Pancreas (tissue), 10 donors: ENCODE measurements at regions not wholly inside any gene's neighbourhood (a gene's known extent, or its start where the extent isn't known, plus 50 kb on each side); places are given as distances from the start of the nearest gene placed in this dataset.

Source experiments
- ATAC-seq, 4 donors: fragments of 200-7000 bp; cut with Tn5 transposase; one replicate each; pipeline versions ENCODE4 v1.8.0 to v1.9.1; 2020; ENCODE audit warnings: mild to moderate bottlenecking in 4 of 4, moderate library complexity in 4 of 4
- DNase-seq, 6 donors: peaks; one replicate each; pipeline ENCODE4 v3.0.0-alpha.2; 2020
- FAIRE-seq: peaks from 2 replicates; lab custom pipeline; 2012; peaks lifted over from hg19 to GRCh38; lab: Jason Lieb, UNC
- H3K27ac ChIP-seq, 4 donors: fragments of 200-600 bp; sonication (generic); 1 replicate in 3 of 4; 2 replicates in 1 of 4; pipeline versions ENCODE4 v1.5.0 to v1.8.0; 2020
- H3K27me3 ChIP-seq, 4 donors: fragments of 200-600 bp; one replicate each; pipeline ENCODE4 v1.8.0; 2021
- H3K36me3 ChIP-seq, 3 donors: fragments of 200-600 bp; sonication (generic) in 1 of 3; one replicate each; pipeline versions ENCODE4 v1.5.0 to v1.8.0; 2020 to 2021
- H3K4me1 ChIP-seq, 3 donors: fragments of 200-600 bp; one replicate each; pipeline ENCODE4 v1.8.0; 2021
- H3K4me3 ChIP-seq, 4 donors: fragments of 200-600 bp; sonication (generic) in 2 of 4; one replicate each; pipeline versions ENCODE4 v1.5.0 to v1.8.0; 2020 to 2021
- H3K9me3 ChIP-seq, 4 donors: fragments of 200-600 bp; one replicate each; pipeline ENCODE4 v1.8.0; 2021
- CTCF ChIP-seq, 4 donors: fragments of 200-600 bp; sonication (generic) in 3 of 4; IDR thresholded peaks; one replicate each; pipeline versions ENCODE4 v1.5.0 to v1.8.0; 2021; ENCODE audit warnings: antibody characterized with exemption in 4 of 4
- WGBS, 2 donors: extraction: QIAGEN DNeasy Blood & Tissue Kit; methylation state at CpG; one replicate each; pipeline ENCODE4 v1.1.7; 2013; 5-methylcytosine and 5-hydroxymethylcytosine counted together
- intact Hi-C, 3 donors: fragments of 100-400 bp; cut with DNase I; formaldehyde crosslinking; loops; one replicate each; pipeline versions ENCODE4 v1.11.1 to v1.14.2; 2022
- donor health status: healthy with polysubstance abuse.
- donor health status: DM: no; HTN: no; CAD: no; lungs with moderate emphysema.
- donor health status: DM: no; HTN: no; CAD: no.
- donor health status: control.
- donor health status: control.
- donor health status: Bipolar disorder and iron deficiency.
- donor health status: DM: yes; HTN: yes; CAD: no.
- donor health status: DM: no; HTN: no; CAD: no.
- donor health status: DM: no; HTN: no; CAD: no.
- donor health status: DM: yes; HTN: yes; CAD: no.

GRCh38 chr20:20797521-20798310, 85.3 kb upstream of the RALGAPA2 start:
- H3K36me3 ChIP-seq = no peaks in the 10 kb centered on the region
- no peak overlapping the region for H3K4me3 ChIP-seq
- H3K27ac ChIP-seq = no peak overlapping the region
- 80 to 81% methylated on average over 14 of the region's 14 CpGs for WGBS, 2 donors
- TF ChIP-seq CTCF (IDR thresholded peaks at IDR 0.05) = no peak
- no peak for ATAC-seq
- H3K9me3 ChIP-seq = no peaks in the 10 kb centered on the region
- intact Hi-C loops = no loop called here
- no peak for DNase-seq
- H3K27me3 ChIP-seq = no peaks in the 10 kb centered on the region
- FAIRE-seq = no peak
- H3K4me1 ChIP-seq = no peaks in the 10 kb centered on the region

- intact Hi-C loops = no loop called here
- 80 to 88% methylated on average over 18 of the region's 18 CpGs for WGBS, 2 donors
- no peak overlapping the region for H3K4me3 ChIP-seq
- no peaks in the 10 kb centered on the region for H3K4me1 ChIP-seq
- H3K9me3 ChIP-seq = no peaks in the 10 kb centered on the region
- DNase-seq (no peak), ATAC-seq (no peak), FAIRE-seq (no peak)
- no peaks in the 10 kb centered on the region for H3K36me3 ChIP-seq
- H3K27me3 ChIP-seq = no peaks in the 10 kb centered on the region
- TF ChIP-seq CTCF (IDR thresholded peaks at IDR 0.05) = no peak
- no peak overlapping the region for H3K27ac ChIP-seq
Observed at GRCh38 chr20:20796766-20797440, 84.5 kb upstream of the RALGAPA2 start.

- H3K4me1 ChIP-seq = no peaks in the 10 kb centered on the region
- H3K36me3 ChIP-seq = no peaks in the 10 kb centered on the region
- 59 to 68% methylated on average over 5 of the region's 5 CpGs for WGBS, 2 donors
- no peak for ATAC-seq
- intact Hi-C loops = no loop called here
- TF ChIP-seq CTCF (IDR thresholded peaks at IDR 0.05) = no peak
- no peaks in the 10 kb centered on the region for H3K27me3 ChIP-seq
- no peak for DNase-seq
- no peak overlapping the region for H3K27ac ChIP-seq
- H3K4me3 ChIP-seq = no peak overlapping the region
- no peak for FAIRE-seq
- no peaks in the 10 kb centered on the region for H3K9me3 ChIP-seq
Observed at GRCh38 chr20:20795721-20796120, 83.3 kb upstream of the RALGAPA2 start.

- no peak for TF ChIP-seq CTCF (IDR thresholded peaks at IDR 0.05)
- H3K27me3 ChIP-seq = no peaks in the 10 kb centered on the region
- H3K4me3 ChIP-seq = no peak overlapping the region
- FAIRE-seq = no peak
- H3K4me1 ChIP-seq = no peaks in the 10 kb centered on the region
- no peak for ATAC-seq
- no peak for DNase-seq
- WGBS, 2 donors = 51 to 55% methylated on average over 3 of the region's 3 CpGs
- H3K27ac ChIP-seq = no peak overlapping the region
- no peaks in the 10 kb centered on the region for H3K9me3 ChIP-seq
- intact Hi-C loops = no loop called here
- H3K36me3 ChIP-seq = no peaks in the 10 kb centered on the region
Observed at GRCh38 chr20:20795119-20795518, 82.7 kb upstream of the RALGAPA2 start.

GRCh38 chr20:20793591-20793990, 81.1 kb upstream of the RALGAPA2 start:
- ATAC-seq = no peak
- no peaks in the 10 kb centered on the region for H3K36me3 ChIP-seq

More at GRCh38 chr20:20793591-20793990, 81.1 kb upstream of the RALGAPA2 start:
- WGBS, 2 donors = 71 to 77% methylated on average over 2 of the region's 2 CpGs
- Histone ChIP-seq H3K27me3 (no peaks in the 10 kb centered on the region), H3K9me3 (no peaks in the 10 kb centered on the region), H3K27ac (no peak overlapping the region), H3K4me1 (no peaks in the 10 kb centered on the region), H3K4me3 (no peak overlapping the region)
- TF ChIP-seq CTCF (IDR thresholded peaks at IDR 0.05) = no peak
- intact Hi-C loops = no loop called here
- FAIRE-seq = no peak
- DNase-seq = no peak
